22Rv1 (cell line): ENCODE measurements at regions not wholly inside any gene's neighbourhood (a gene's known extent, or its start where the extent isn't known, plus 50 kb on each side); places are given as distances from the start of the nearest gene placed in this dataset.

Source experiments
- ZFX ChIP-seq: fragments of 450-650 bp; IDR thresholded peaks from 2 replicates; pipeline ENCODE4 v1.6.1; 2017; ENCODE audit warnings: antibody characterized with exemption, borderline replicate concordance
- TF ChIP-seq, protein P1 (sequence below): fragments of 450-650 bp; IDR thresholded peaks from 2 replicates; pipeline ENCODE4 v1.5.1; 2017; ENCODE audit warnings: mild to moderate bottlenecking

DNA sequence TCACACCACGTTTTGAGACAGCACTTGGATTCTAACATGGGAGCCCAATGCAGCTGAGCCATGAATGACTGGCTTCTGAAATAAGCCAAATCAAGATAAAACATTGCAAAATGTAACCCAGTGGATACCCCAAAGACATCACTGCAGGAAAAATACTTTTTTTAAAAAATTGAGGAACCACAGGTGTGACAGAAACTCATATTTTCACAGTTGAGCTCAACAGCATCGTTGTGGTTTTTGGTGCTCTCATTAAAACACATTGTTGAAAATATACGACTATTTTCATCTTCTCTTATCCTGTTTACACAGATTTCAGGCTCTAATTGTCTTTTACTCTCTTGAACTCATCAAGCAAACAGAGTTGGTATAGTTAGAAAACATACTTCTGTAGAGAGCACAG lies 429.3 kb upstream of the VRK2 start:
- TF ChIP-seq, protein P1, sequence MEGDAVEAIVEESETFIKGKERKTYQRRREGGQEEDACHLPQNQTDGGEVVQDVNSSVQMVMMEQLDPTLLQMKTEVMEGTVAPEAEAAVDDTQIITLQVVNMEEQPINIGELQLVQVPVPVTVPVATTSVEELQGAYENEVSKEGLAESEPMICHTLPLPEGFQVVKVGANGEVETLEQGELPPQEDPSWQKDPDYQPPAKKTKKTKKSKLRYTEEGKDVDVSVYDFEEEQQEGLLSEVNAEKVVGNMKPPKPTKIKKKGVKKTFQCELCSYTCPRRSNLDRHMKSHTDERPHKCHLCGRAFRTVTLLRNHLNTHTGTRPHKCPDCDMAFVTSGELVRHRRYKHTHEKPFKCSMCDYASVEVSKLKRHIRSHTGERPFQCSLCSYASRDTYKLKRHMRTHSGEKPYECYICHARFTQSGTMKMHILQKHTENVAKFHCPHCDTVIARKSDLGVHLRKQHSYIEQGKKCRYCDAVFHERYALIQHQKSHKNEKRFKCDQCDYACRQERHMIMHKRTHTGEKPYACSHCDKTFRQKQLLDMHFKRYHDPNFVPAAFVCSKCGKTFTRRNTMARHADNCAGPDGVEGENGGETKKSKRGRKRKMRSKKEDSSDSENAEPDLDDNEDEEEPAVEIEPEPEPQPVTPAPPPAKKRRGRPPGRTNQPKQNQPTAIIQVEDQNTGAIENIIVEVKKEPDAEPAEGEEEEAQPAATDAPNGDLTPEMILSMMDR, result no peak
- no peak for TF ChIP-seq ZFX
